ENCODE measurements at regions not wholly inside any gene's neighbourhood (a gene's known extent, or its start where the extent isn't known, plus 50 kb on each side); places are given as distances from the start of the nearest gene placed in this dataset.

DNA sequence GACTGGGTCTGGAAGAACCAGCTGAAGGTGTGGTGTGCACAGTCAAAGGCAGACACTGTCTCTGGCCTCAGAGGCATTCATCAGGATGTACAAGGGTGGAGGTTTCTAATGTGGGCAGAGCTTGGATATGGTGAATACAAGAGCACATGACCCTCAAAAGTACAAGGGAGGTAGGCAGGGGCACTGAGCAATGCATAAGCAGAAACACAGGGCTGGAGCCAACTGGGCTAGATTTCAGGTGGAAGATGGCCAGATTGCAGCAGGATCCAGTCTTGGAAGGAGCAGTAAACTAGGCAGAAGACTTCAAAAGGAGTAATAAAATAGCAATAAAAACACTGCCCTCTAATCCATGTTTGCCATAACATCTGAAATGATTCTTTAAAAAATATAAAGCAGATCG lies 417.1 kb downstream of the OLFM4 start:
- TF ChIP-seq, protein P1, sequence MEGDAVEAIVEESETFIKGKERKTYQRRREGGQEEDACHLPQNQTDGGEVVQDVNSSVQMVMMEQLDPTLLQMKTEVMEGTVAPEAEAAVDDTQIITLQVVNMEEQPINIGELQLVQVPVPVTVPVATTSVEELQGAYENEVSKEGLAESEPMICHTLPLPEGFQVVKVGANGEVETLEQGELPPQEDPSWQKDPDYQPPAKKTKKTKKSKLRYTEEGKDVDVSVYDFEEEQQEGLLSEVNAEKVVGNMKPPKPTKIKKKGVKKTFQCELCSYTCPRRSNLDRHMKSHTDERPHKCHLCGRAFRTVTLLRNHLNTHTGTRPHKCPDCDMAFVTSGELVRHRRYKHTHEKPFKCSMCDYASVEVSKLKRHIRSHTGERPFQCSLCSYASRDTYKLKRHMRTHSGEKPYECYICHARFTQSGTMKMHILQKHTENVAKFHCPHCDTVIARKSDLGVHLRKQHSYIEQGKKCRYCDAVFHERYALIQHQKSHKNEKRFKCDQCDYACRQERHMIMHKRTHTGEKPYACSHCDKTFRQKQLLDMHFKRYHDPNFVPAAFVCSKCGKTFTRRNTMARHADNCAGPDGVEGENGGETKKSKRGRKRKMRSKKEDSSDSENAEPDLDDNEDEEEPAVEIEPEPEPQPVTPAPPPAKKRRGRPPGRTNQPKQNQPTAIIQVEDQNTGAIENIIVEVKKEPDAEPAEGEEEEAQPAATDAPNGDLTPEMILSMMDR (IDR thresholded peaks at IDR 0.05), result no peak
- TF ChIP-seq POLR2A (IDR thresholded peaks at IDR 0.05), result no peak

Measured in ovary (tissue), 3 donors.